Natural killer cell (primary cell): ENCODE measurements at regions not wholly inside any gene's neighbourhood (a gene's known extent, or its start where the extent isn't known, plus 50 kb on each side); places are given as distances from the start of the nearest gene placed in this dataset.
"Not testable (repeated sequence)": the region's sequence is repeated elsewhere in the genome, so short reads cannot be mapped to it uniquely, and the experiment has no call there.

ENCODE experiments used
- ATAC-seq, 3 donors: fragments of 150-1000 bp in 2 of 3; fragments of 200-7000 bp in 1 of 3; cut with Tn5 transposase; 1 replicate in 1 of 3; 2 replicates in 2 of 3; pipeline ENCODE4 v1.10.0; 2021; ENCODE audit warnings: mild to moderate bottlenecking in 2 of 3, moderate library complexity in 2 of 3
- DNase-seq, 2 donors: peaks; one replicate each; pipeline versions ENCODE4 v3.0.0 to v3.0.0-alpha.2; 2013 to 2021; ENCODE audit warnings: mixed read lengths in 1 of 2
- H3K27ac ChIP-seq: one replicate; pipeline ENCODE4 v1.5.1; 2013; ENCODE audit warnings: mild to moderate bottlenecking, low read length
- H3K27me3 ChIP-seq: one replicate; pipeline ENCODE4 v1.6.1; 2013; ENCODE audit warnings: low read length; ENCODE audit not compliant: control insufficient read depth, insufficient read depth
- H3K36me3 ChIP-seq: one replicate; pipeline ENCODE4 v1.6.1; 2013; ENCODE audit warnings: low read length; ENCODE audit not compliant: control insufficient read depth, insufficient read depth
- H3K4me1 ChIP-seq: one replicate; pipeline ENCODE4 v1.6.1; 2013; ENCODE audit warnings: low read length; ENCODE audit not compliant: control insufficient read depth, insufficient read depth
- H3K4me3 ChIP-seq: one replicate; pipeline ENCODE4 v1.5.1; 2013; ENCODE audit warnings: low read length
- H3K9me3 ChIP-seq: one replicate; pipeline ENCODE4 v1.6.1; 2013; ENCODE audit warnings: low read length; ENCODE audit not compliant: control insufficient read depth, insufficient read depth
- H3K27ac Mint-ChIP-seq, 2 donors: one replicate each; pipeline ENCODE4 v1.8.0; 2022; ENCODE audit warnings: mild to moderate bottlenecking in 2 of 2, mixed read lengths in 2 of 2, moderate library complexity in 1 of 2
- H3K27me3 Mint-ChIP-seq, 2 donors: one replicate each; pipeline ENCODE4 v1.8.0; 2022; ENCODE audit warnings: low read depth in 2 of 2, mixed read lengths in 2 of 2
- H3K36me3 Mint-ChIP-seq: one replicate; pipeline ENCODE4 v1.8.0; 2022; ENCODE audit warnings: mixed read lengths
- H3K4me1 Mint-ChIP-seq, 2 donors: one replicate each; pipeline ENCODE4 v1.8.0; 2022; ENCODE audit warnings: mixed read lengths in 2 of 2
- H3K4me3 Mint-ChIP-seq: one replicate; pipeline ENCODE4 v1.8.0; 2022; ENCODE audit warnings: mild to moderate bottlenecking, moderate library complexity, mixed read lengths
- H3K9me3 Mint-ChIP-seq, 2 donors: one replicate each; pipeline ENCODE4 v1.8.0; 2022; ENCODE audit warnings: mixed read lengths in 2 of 2
- CTCF ChIP-seq: fragments of 200-600 bp; IDR thresholded peaks from one replicate; pipeline ENCODE4 v1.8.0; 2022; ENCODE audit warnings: antibody characterized with exemption
- WGBS: methylation state at CpG from one replicate; pipeline ENCODE4 v1.1.7; 2013; ENCODE audit warnings: missing lambda C conversion rate; ENCODE audit not compliant: insufficient coverage; 5-methylcytosine and 5-hydroxymethylcytosine counted together
- intact Hi-C: fragments of 100-400 bp; cut with micrococcal nuclease; formaldehyde crosslinking; loops from one replicate; pipeline ENCODE4 v1.14.2; 2022

GRCh38 chr4:120001850-120002249, 64.8 kb downstream of the MAD2L1 start:
- no peak for TF ChIP-seq CTCF
- DNase-seq (no peak), ATAC-seq (no peak)
- H3K4me1 ChIP-seq, result no peaks in the 10 kb centered on the region
- intact Hi-C loops, result no loop called here
- no peaks in the 10 kb centered on the region for H3K27me3 ChIP-seq
- Mint-ChIP-seq H3K27me3 (no peaks in the 10 kb centered on the region), H3K36me3 (no peaks in the 10 kb centered on the region), H3K4me1 (no peaks in the 10 kb centered on the region), H3K27ac (no peak overlapping the region), H3K9me3 (peaks cover 0 to 1% of the 10 kb centered on the region in 2 donors), H3K4me3 (no peak overlapping the region)
- no peak overlapping the region for H3K4me3 ChIP-seq
- H3K27ac ChIP-seq, result no peak overlapping the region
- H3K36me3 ChIP-seq, result no peaks in the 10 kb centered on the region
- no peaks in the 10 kb centered on the region for H3K9me3 ChIP-seq
- WGBS, result 82% methylated on average over 1 of the region's 1 CpG

- no peaks in the 10 kb centered on the region for H3K4me1 ChIP-seq
- Mint-ChIP-seq H3K9me3 (peaks cover 0 to 2% of the 10 kb centered on the region in 2 donors), H3K4me3 (no peak overlapping the region), H3K27me3 (no peaks in the 10 kb centered on the region), H3K36me3 (no peaks in the 10 kb centered on the region), H3K4me1 (no peaks in the 10 kb centered on the region), H3K27ac (no peak overlapping the region)
- H3K27me3 ChIP-seq, result no peaks in the 10 kb centered on the region
- intact Hi-C loops, result no loop called here
- ATAC-seq (no peak), DNase-seq (no peak)
- 76% methylated on average over 6 of the region's 6 CpGs for WGBS
- no peaks in the 10 kb centered on the region for H3K9me3 ChIP-seq
- H3K36me3 ChIP-seq, result no peaks in the 10 kb centered on the region
- TF ChIP-seq CTCF, result no peak
- H3K4me3 ChIP-seq, result no peak overlapping the region
- H3K27ac ChIP-seq, result no peak overlapping the region
Observed at GRCh38 chr4:120000591-120001296, 65.9 kb downstream of the MAD2L1 start.

- H3K9me3 ChIP-seq, H3K4me1 ChIP-seq, H3K36me3 Mint-ChIP-seq, H3K4me3 ChIP-seq, H3K27ac Mint-ChIP-seq, H3K4me3 Mint-ChIP-seq, DNase-seq, intact Hi-C loops, ATAC-seq, H3K4me1 Mint-ChIP-seq, H3K27ac ChIP-seq, H3K27me3 Mint-ChIP-seq, H3K36me3 ChIP-seq, H3K9me3 Mint-ChIP-seq, H3K27me3 ChIP-seq: not testable (repeated sequence)
- WGBS, result 86% methylated on average over 10 of the region's 10 CpGs
Observed at GRCh38 chr4:119996024-119996423, 70.6 kb downstream of the MAD2L1 start.

- Mint-ChIP-seq H3K27ac (no peak overlapping the region), H3K4me3 (no peak overlapping the region), H3K4me1 (no peaks in the 10 kb centered on the region), H3K27me3 (no peaks in the 10 kb centered on the region), H3K9me3 (no peaks in the 10 kb centered on the region), H3K36me3 (no peaks in the 10 kb centered on the region)
- no peaks in the 10 kb centered on the region for H3K36me3 ChIP-seq
- no peak for DNase-seq
- H3K4me1 ChIP-seq, result no peaks in the 10 kb centered on the region
- H3K27ac ChIP-seq, result no peak overlapping the region
- 56% methylated on average over 2 of the region's 2 CpGs for WGBS
- ATAC-seq, result no peak
- no peaks in the 10 kb centered on the region for H3K27me3 ChIP-seq
- no peak overlapping the region for H3K4me3 ChIP-seq
- intact Hi-C loops, result no loop called here
- no peak for TF ChIP-seq CTCF
- H3K9me3 ChIP-seq, result no peaks in the 10 kb centered on the region
Observed at GRCh38 chr4:119984996-119985395, 81.7 kb downstream of the MAD2L1 start.
